HUDEP-2 (cell line): ENCODE measurements at regions not wholly inside any gene's neighbourhood (a gene's known extent, or its start where the extent isn't known, plus 50 kb on each side); places are given as distances from the start of the nearest gene placed in this dataset.
A peak's percentile ranks its signal among the peaks of the same experiment; 100 is the strongest.

Experiments
- DNase-seq, 76 experiments: peaks; one replicate each; lab custom pipeline; 2025; ENCODE audit not compliant: unreplicated experiment in 76 of 76; lab: John Stamatoyannopoulos, UW

GRCh38 chr10:113356794-113357680, 195.8 kb upstream of the HABP2 start:
- DNase-seq, result no peak

DNA sequence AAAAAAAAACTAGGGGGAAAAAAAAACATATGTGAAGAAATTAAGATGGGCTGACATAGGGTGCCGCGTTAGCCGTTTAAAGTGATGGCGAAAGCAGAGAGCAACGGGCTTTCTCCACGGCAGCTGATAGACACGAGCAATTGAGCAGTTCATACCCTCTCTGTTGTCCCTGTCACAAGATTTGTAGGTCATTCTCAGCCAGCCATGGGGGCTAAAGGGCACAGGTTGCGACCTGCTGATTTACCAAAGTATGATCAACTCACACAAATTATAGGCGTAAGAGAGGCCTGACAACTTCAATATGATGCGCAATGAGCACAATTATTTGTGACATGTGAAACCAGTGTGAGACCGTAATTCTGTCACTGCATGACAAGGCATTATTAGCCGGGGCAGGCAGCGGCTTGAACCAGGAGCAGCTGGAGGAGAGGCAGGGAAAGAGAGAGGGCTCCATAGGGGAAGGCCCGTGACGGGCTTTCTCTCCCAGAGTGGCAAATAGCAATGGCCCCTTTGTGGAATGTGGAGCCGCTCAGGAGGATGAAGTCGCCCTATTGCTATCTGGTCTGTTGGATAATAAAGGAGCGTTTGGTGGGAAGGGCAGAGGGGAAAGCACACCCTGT, 195.1 kb upstream of the HABP2 start:
- DNase-seq, result no peak

- DNase-seq, result no peak
Observed at GRCh38 chr10:113359655-113360054, 193.2 kb upstream of the HABP2 start.

DNA sequence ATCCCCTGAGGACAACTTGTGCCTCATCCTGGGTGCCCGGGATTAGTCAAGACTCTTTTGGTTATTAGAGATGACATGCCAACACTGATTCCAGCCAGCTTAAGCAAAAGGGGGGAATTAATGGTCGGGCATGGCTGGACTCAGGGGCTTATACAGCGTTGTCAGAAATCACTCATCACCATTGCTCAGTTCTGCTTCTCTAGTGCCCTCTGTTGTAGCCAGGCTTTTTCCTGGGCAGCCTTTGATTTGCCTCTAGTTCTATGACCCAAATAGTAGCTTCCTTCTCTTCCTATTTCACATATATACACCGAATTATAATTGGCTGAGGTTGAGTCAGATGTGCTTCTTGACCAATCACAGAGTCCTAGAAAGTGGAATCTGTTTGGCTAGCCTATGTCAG, 192.0 kb upstream of the HABP2 start:
- no peak for DNase-seq

GRCh38 chr10:113362645-113363091, 190.2 kb upstream of the HABP2 start:
- DNase-seq, result no peak

DNA sequence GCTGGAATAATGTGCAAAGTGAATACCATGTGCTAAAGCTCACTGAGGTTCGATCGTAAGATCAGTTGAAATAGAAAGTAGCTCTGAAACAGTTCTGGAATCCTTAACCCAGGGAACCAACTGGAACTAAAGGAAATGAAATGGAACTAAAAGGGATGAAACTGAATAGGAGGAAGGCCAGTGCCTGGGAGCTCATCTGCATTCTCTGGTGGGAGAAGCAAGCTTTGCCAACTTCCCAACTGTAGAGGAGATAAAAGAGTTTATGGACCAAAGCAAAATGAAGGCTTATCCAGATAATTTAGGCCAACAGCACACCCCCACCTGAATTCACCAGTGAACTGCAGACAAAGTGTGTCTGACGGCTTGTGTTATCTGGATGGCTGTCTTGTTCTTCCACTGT, 188.6 kb upstream of the HABP2 start:
- DNase-seq, result no peak

DNA sequence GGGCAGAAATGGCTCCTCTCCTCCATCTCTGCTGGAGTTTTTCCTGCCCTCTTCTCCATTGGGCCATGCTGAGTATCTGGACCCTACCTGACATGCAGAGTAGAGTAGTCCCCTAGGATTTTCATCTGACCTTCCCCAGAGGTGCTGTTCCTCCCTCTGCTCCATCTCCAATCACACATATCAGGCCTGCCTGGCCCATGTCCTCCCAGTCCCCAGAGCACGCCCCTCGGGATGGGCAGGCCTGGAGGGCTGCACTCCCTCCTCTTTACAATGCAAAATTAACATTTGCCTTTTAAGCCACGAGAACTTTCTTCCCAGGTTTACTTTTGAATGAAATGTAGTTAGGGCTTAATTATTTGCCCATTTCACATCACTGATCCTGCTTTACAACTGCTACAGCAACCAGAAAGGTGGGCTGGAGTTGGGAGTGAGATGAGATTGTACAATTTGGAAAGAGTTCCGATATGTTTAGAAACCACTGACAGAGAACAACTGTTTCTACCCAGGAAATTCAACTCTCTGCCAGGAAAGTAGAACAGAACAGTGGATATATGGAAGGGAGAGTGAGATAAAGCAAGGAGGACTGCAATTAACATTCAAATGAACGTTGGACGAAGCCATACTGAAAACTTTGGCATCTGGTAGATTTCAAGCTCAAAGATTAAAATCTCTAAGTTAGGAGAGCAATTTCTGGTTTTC, 184.0 kb upstream of the HABP2 start:
- no peak for DNase-seq

DNA sequence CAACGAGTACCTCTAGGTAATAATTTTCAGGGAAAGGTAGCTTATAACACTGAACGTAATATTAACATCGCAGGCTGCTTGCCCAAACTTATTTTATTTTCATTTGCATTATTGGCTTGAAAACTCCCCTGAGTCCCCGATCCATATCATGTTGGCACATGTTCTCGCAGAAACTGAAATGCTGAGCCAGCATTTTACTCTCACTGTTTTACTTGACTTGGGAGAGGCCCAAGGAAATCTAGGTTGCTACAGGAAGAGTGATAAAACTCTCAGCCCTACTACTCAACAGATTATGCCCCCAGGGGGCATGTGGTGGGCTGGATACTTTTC, 183.5 kb upstream of the HABP2 start:
- DNase-seq, result no peak

- DNase-seq, result no peak
Observed at GRCh38 chr10:113376428-113376827, 176.4 kb upstream of the HABP2 start.

- no peak for DNase-seq
Observed at GRCh38 chr10:113379091-113379490, 173.8 kb upstream of the HABP2 start.

DNA sequence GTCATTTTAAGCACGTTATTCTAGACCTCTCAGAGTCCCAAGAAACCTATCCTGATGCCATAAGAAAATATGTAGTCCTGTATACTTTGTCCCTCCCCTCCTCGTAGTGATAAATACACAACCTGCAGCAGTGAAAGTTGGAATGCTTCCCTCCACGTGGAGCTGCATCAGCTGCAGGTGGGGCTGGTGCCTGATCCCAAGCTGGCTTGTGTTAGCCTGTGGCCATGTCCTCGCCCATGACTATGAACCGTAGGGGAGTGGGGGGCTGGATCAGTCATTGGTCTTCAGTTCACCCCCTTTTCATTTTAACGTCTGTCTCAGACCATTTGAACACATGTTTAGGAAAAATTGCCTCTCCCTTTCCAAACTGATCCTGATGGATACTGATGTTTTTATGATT, 171.4 kb upstream of the HABP2 start:
- DNase-seq, result no peak

DNA sequence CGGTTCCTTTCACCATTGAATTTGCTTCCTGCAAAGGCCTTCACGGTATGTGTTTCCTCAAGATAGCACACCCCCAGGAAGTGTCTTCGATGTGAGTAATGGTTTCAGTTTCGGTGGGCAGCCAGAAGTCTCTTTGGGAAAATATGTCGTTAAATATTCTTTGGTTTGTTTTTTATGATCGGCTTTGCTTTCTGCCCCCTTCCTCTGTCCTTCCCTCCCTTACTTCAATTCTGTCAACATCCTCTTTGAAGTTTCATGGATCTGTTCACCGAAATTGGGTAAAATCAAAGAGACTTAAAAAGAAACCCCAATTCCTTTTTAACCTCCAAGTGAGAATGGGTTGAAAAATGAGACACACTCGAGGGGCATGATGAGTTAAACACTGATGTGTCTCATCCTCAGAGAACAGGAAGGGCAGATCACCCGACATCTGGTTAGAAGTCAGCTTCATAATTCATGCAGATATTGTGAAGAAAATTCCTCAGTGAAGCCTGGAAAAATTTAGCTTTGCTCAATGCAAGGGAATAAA, 170.8 kb upstream of the HABP2 start:
- no peak for DNase-seq

GRCh38 chr10:113382691-113383090, 170.2 kb upstream of the HABP2 start:
- no peak for DNase-seq

- DNase-seq, result no peak
Observed at GRCh38 chr10:113384181-113384580, 168.7 kb upstream of the HABP2 start.

DNA sequence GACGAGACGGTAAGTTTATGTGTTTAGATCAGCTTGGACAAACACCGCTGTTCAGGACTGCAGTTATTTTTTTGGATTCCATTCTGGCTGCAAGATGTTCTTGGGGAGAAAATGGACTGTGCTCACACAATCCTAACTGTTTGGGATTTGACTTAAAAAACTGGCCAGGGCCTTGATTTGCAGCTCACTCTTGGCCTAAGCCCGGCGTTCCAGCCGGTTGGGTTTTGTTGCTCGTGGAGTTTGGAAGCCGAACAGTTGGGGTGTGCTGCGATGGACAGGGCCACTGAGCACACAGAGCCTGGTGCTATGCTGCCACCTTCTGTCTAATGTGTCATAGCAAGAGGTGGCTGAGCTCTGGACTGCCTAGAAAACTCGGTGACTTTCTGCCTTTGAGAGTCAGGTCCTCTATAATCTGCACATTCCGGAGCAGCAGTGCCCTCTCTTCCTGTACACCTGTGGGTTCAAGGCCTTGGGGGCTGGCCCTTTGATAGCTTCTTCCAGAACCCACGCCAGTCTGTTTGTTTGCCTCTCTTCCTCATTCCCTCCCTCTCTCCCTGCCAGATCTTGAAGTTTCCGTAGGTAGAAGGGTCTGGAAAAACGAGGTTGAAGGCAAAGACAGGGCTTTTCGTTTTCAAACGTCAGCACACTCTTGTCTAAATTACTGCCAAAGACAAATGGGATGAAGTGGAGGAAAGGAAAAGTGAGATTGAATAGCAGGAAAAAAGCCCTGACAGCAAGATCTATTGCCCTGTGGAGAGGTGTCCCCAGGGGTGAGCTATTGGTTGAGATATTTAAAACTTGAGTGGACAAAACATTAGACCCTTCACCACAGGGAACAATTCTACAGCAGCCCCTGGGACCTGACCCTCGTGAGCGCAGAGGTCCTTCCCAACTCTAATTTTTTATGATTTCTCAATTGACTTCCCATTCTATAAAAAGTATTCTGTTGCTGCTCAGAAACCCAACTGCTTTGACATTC, 167.5 kb upstream of the HABP2 start:
- DNase-seq, result peak in 32 of 76 experiments; percentile 1 to 58 (median 17)

DNA sequence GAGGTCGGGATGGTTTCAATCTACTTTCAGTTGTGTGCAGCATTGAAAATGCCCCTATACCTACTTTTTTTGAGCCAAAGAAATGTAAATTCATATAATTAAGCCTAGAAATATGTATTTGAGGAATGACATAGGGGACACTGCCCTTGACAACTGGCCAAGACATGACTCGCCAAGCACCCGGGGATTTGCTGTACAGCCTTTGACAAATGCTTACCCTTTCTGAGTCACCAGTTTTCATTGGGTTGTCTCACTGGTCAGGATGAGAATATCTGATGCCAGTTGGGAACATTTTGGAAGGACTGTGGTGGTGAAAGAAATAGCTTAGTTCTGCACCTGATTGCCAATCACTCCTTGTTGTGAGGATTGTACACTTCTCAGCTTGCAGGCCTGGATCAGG, 166.8 kb upstream of the HABP2 start:
- no peak for DNase-seq

- no peak for DNase-seq
Observed at GRCh38 chr10:113389969-113390368, 162.9 kb upstream of the HABP2 start.

GRCh38 chr10:113390896-113391295, 162.0 kb upstream of the HABP2 start:
- DNase-seq, result no peak

DNA sequence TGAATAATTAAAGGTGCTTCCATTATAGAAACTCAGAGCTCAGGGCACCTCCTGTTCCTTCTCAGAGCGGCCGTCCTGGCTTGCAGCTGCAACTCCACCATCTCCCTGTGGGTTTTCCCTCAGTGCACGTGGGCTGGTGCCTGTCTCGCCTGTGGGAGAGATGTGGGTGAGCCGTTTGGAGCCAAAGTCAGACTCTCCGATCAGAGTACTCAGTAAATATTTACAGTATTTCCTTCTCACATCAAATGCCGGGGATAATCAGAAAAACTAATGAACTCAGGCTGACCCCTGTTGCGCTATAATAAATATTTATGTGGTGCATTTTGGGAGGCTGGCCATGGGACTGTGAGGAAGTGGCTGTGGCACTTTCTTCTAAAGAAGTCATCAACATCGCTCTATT, 155.8 kb upstream of the HABP2 start:
- no peak for DNase-seq

DNA sequence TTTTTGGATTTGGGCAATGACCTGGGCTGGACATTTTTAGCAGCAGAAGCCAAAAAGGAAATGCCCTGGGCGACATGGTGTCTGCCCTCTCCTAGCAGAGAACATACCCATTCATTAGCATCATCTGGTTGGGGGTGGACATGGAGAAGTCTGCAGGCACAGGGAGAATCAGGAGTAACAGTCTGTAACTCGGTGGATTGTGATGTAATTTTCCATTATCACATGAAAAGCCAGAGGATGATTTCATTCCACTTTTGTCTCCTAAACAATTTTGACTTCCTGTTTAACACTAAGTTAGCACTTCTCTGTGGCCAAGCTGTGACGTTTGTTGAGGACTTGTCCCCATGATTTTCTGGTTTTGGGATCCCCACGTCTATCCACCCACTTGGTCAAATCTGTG, 153.8 kb upstream of the HABP2 start:
- DNase-seq, result no peak
